DOHH2 (cell line): ENCODE measurements at regions not wholly inside any gene's neighbourhood (a gene's known extent, or its start where the extent isn't known, plus 50 kb on each side); places are given as distances from the start of the nearest gene placed in this dataset.

Source experiments
- H3F3A ChIP-seq: fragments of 200-600 bp; sonication (generic), shearing (Covaris generic); 2 replicates; pipeline ENCODE4 v1.6.0; 2016; ENCODE audit warnings: antibody characterized with exemption, mild to moderate bottlenecking; ENCODE audit not compliant: control insufficient read depth, insufficient read depth
- H3K27ac ChIP-seq: fragments of 200-600 bp; sonication (generic); 2 replicates; pipeline ENCODE4 v1.5.1; 2014; ENCODE audit warnings: low read depth, mild to moderate bottlenecking, low read length, moderate library complexity
- H3K27me3 ChIP-seq: fragments of 200-600 bp; sonication (generic); 2 replicates; pipeline ENCODE4 v1.6.1; 2014; ENCODE audit warnings: mild to moderate bottlenecking, low read length, mixed read lengths; ENCODE audit not compliant: control insufficient read depth
- H3K36me3 ChIP-seq: fragments of 200-600 bp; sonication (generic); 2 replicates; pipeline ENCODE4 v1.6.1; 2014; ENCODE audit warnings: mild to moderate bottlenecking, low read length, moderate library complexity, mixed read lengths; ENCODE audit not compliant: control insufficient read depth
- H3K4me1 ChIP-seq: fragments of 200-600 bp; sonication (generic); 2 replicates; pipeline ENCODE4 v1.6.1; 2014; ENCODE audit warnings: mild to moderate bottlenecking, low read length, mixed read lengths; ENCODE audit not compliant: control insufficient read depth
- H3K4me2 ChIP-seq: fragments of 200-600 bp; sonication (generic); 2 replicates; pipeline ENCODE4 v1.6.0; 2014; ENCODE audit warnings: mild to moderate bottlenecking, low read length, moderate library complexity
- H3K4me3 ChIP-seq: fragments of 200-600 bp; sonication (generic); 2 replicates; pipeline ENCODE4 v1.5.1; 2014; ENCODE audit warnings: mild to moderate bottlenecking, low read length, mixed read lengths
- H3K79me2 ChIP-seq: fragments of 200-600 bp; sonication (generic); 2 replicates; pipeline ENCODE4 v1.6.1; 2014; ENCODE audit warnings: mild to moderate bottlenecking, low read length, mixed read lengths; ENCODE audit not compliant: control insufficient read depth
- H3K9me2 ChIP-seq: fragments of 200-600 bp; sonication (generic); replicated peaks from 2 replicates; pipeline ENCODE4 v1.6.1; 2014; ENCODE audit warnings: mild to moderate bottlenecking, low read length, mixed read lengths; ENCODE audit not compliant: control insufficient read depth
- H3K9me3 ChIP-seq: fragments of 200-600 bp; sonication (generic); 2 replicates; pipeline ENCODE4 v1.6.1; 2014; ENCODE audit warnings: antibody characterized with exemption, low read length, mixed read lengths; ENCODE audit not compliant: control insufficient read depth, insufficient read depth
- H4K20me1 ChIP-seq: fragments of 200-600 bp; sonication (generic); 2 replicates; pipeline ENCODE4 v1.6.0; 2014; ENCODE audit warnings: low read depth, mild to moderate bottlenecking, antibody characterized with exemption, low read length, moderate library complexity; ENCODE audit not compliant: control insufficient read depth, insufficient read depth
- EZH2phosphoT487 ChIP-seq: fragments of 200-600 bp; sonication (generic); IDR thresholded peaks from 2 replicates; pipeline ENCODE4 v1.6.1; 2017; ENCODE audit warnings: borderline replicate concordance, mild to moderate bottlenecking, antibody characterized with exemption, low read length, moderate library complexity, mixed read lengths
- TF ChIP-seq, protein P1 (sequence below): fragments of 200-600 bp; sonication (generic); IDR thresholded peaks from one replicate; pipeline ENCODE4 v1.5.1; 2014; ENCODE audit warnings: antibody characterized with exemption, mild to moderate bottlenecking, low read depth, low read length; ENCODE audit not compliant: poor library complexity, severe bottlenecking

DNA sequence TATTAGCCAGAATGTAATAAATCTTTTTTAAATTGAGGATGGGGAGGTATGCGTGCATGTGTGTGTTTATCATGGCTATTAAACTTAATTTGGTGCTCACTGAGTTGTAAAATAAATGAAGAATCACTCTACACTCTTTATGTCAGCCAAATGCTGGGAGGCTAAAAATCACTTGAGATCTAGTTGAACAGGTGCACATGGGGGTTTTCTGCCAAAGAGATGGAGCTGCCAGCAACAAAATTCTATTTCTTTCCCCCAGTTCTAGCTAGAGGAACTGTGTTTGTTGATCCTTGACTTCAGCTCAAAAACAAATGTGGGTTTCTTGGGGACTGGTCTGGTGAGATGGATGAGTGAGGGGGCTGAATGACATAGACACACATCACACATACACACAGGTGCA lies 183.3 kb upstream of the BTBD3 start:
- H3K36me3 ChIP-seq: no peaks in the 10 kb centered on the region
- no peaks in the 10 kb centered on the region for H4K20me1 ChIP-seq
- no peak overlapping the region for H3K4me3 ChIP-seq
- no peak overlapping the region for H3K27ac ChIP-seq
- no peaks in the 10 kb centered on the region for H3K79me2 ChIP-seq
- H3K4me1 ChIP-seq: no peaks in the 10 kb centered on the region
- TF ChIP-seq, protein P1, sequence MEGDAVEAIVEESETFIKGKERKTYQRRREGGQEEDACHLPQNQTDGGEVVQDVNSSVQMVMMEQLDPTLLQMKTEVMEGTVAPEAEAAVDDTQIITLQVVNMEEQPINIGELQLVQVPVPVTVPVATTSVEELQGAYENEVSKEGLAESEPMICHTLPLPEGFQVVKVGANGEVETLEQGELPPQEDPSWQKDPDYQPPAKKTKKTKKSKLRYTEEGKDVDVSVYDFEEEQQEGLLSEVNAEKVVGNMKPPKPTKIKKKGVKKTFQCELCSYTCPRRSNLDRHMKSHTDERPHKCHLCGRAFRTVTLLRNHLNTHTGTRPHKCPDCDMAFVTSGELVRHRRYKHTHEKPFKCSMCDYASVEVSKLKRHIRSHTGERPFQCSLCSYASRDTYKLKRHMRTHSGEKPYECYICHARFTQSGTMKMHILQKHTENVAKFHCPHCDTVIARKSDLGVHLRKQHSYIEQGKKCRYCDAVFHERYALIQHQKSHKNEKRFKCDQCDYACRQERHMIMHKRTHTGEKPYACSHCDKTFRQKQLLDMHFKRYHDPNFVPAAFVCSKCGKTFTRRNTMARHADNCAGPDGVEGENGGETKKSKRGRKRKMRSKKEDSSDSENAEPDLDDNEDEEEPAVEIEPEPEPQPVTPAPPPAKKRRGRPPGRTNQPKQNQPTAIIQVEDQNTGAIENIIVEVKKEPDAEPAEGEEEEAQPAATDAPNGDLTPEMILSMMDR: no peak
- TF ChIP-seq EZH2phosphoT487: no peak
- no peaks in the 10 kb centered on the region for H3F3A ChIP-seq
- no peaks in the 10 kb centered on the region for H3K9me2 ChIP-seq
- H3K27me3 ChIP-seq: no peaks in the 10 kb centered on the region
- no peaks in the 10 kb centered on the region for H3K9me3 ChIP-seq
- H3K4me2 ChIP-seq: no peak overlapping the region

DNA sequence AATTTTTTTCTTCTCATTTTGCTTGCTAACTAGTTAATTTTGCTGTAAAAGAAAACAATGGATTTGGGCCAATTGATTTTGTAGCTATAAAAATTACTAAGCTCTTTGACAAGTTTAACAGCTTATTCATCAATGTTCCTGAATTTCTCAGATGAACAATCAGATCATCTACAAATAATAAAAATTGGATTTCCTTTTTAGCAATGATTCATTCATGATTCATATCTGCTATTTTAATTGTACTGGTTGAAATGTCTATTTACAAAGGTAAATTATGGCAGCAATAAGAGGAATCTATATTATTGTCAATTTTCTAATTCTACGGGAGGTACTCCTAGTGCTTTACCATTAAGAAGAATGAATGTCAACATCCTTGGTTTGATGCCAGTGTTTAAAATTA lies 178.8 kb upstream of the BTBD3 start:
- Histone ChIP-seq H3K27ac (no peak overlapping the region), H3K27me3 (no peaks in the 10 kb centered on the region), H4K20me1 (no peaks in the 10 kb centered on the region), H3K4me2 (no peak overlapping the region), H3F3A (no peaks in the 10 kb centered on the region), H3K4me3 (no peak overlapping the region), H3K9me2 (no peaks in the 10 kb centered on the region), H3K36me3 (no peaks in the 10 kb centered on the region), H3K4me1 (no peaks in the 10 kb centered on the region), H3K79me2 (no peaks in the 10 kb centered on the region), H3K9me3 (no peaks in the 10 kb centered on the region)
- TF ChIP-seq EZH2phosphoT487: no peak
- TF ChIP-seq, protein P1: no peak

DNA sequence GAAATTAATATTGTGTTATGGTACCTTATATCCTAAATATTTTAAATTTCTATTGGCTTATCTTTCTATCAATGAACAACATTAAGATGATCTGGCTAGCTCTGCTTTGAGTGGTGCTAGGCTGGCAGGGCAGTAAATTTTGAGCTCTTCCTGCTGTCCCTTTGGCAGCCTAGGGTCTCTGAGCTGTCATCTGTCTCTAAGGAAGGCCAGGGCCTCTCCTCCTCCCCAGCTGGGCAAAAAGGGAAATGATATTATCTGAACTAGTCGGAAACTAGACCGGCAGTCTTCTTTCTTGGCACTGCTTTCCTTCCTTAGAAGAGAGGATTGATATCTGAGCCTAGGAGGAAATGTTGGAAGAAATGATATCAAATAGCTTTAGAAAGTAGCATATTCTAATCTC lies 176.7 kb upstream of the BTBD3 start:
- H3K27me3 ChIP-seq: no peaks in the 10 kb centered on the region
- no peak overlapping the region for H3K27ac ChIP-seq
- no peaks in the 10 kb centered on the region for H4K20me1 ChIP-seq
- no peak overlapping the region for H3K4me2 ChIP-seq
- H3K9me3 ChIP-seq: no peaks in the 10 kb centered on the region
- H3K9me2 ChIP-seq: no peaks in the 10 kb centered on the region
- TF ChIP-seq EZH2phosphoT487: no peak
- TF ChIP-seq, protein P1: no peak
- no peak overlapping the region for H3K4me3 ChIP-seq
- H3F3A ChIP-seq: no peaks in the 10 kb centered on the region
- H3K4me1 ChIP-seq: no peaks in the 10 kb centered on the region
- H3K36me3 ChIP-seq: no peaks in the 10 kb centered on the region
- no peaks in the 10 kb centered on the region for H3K79me2 ChIP-seq

DNA sequence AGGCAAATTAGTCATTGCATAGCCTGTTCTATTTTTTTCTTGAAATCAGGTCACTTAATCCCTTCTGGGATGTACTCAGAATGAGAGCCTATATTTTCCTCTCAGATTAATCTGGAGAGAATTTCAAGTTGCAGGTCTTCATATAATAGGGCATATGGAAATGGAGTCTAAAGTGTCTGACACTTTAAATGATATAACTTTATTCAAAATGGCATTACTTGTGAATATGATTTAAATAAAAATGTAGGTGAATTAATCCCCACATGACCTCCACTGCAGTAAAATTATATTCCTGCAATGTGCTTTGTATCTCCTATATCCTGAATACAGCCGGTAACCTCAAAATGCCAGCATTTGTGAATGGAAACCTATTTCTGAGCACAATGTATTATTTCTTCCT lies 172.5 kb upstream of the BTBD3 start:
- no peak overlapping the region for H3K4me2 ChIP-seq
- H3K27ac ChIP-seq: no peak overlapping the region
- no peak for TF ChIP-seq EZH2phosphoT487
- TF ChIP-seq, protein P1: no peak
- H3F3A ChIP-seq: no peaks in the 10 kb centered on the region
- no peaks in the 10 kb centered on the region for H3K27me3 ChIP-seq
- H3K9me2 ChIP-seq: no peaks in the 10 kb centered on the region
- no peaks in the 10 kb centered on the region for H3K9me3 ChIP-seq
- no peaks in the 10 kb centered on the region for H3K4me1 ChIP-seq
- H3K79me2 ChIP-seq: no peaks in the 10 kb centered on the region
- H3K36me3 ChIP-seq: no peaks in the 10 kb centered on the region
- H3K4me3 ChIP-seq: no peak overlapping the region
- no peaks in the 10 kb centered on the region for H4K20me1 ChIP-seq
